AG08396 (cell line): ENCODE measurements at regions not wholly inside any gene's neighbourhood (a gene's known extent, or its start where the extent isn't known, plus 50 kb on each side); places are given as distances from the start of the nearest gene placed in this dataset.
"Not testable (repeated sequence)": the region's sequence is repeated elsewhere in the genome, so short reads cannot be mapped to it uniquely, and the experiment has no call there.

Source experiments
- DNase-seq: peaks from one replicate; pipeline ENCODE4 v3.0.0; 2012; ENCODE audit warnings: low spot score, mixed read lengths

- no peak for DNase-seq
Measured at GRCh38 chr12:93080452-93080851, 151.4 kb upstream of the EEA1 start.

GRCh38 chr12:93080994-93081809 lies 152.1 kb upstream of the EEA1 start:
- DNase-seq: no peak

- DNase-seq: no peak
Measured at GRCh38 chr12:93081810-93082165, 152.7 kb upstream of the EEA1 start.

DNA sequence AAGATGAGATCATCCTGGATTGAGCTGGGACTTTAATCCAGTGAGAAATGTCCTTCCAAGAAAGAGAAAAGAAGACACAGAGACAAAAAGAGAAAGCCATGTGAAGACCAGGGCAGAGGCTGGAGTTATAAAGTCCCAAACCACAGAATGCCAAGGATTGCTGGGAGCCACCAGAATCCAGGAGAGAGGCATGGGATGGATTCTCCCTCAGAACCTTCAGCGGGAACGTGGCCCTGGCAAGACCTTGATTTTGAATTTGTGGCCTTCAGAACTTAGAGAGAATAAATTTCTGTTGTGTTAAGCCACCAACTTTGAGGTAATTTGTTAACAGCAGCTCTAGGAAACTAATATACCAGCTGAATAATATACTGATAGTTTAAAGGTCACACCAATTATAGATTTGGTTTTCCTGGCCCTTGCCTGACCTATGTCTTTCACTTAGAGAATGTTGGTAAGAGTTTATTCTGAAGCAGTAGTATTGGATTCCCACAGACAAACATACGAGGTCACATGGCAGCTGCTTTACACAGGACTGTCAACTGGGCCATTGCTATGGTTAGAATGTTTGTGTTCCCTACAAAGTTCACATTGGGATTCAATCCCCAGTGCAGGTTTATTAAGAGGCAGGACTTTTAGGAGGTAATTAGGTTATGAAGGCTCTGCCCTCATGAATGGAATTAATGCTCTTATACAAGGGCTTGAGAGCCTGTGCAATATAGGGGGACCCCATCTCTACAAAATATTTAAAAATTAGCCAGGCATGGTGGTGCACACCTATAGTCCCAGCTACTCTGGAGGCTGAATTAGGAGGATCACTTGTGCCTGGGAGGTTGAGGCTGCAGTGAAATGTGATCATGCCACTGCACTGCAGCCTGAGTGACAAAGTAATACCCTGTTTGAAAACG lies 156.5 kb upstream of the EEA1 start:
- DNase-seq: no peak

GRCh38 chr12:93086288-93086727 lies 157.2 kb upstream of the EEA1 start:
- no peak for DNase-seq

- no peak for DNase-seq
Measured at GRCh38 chr12:93087840-93088610, 158.9 kb upstream of the EEA1 start.

GRCh38 chr12:93089805-93090569 lies 160.9 kb upstream of the EEA1 start:
- DNase-seq: peak; percentile 47

- DNase-seq: no peak
Measured at GRCh38 chr12:93090731-93091172, 161.7 kb upstream of the EEA1 start.

DNA sequence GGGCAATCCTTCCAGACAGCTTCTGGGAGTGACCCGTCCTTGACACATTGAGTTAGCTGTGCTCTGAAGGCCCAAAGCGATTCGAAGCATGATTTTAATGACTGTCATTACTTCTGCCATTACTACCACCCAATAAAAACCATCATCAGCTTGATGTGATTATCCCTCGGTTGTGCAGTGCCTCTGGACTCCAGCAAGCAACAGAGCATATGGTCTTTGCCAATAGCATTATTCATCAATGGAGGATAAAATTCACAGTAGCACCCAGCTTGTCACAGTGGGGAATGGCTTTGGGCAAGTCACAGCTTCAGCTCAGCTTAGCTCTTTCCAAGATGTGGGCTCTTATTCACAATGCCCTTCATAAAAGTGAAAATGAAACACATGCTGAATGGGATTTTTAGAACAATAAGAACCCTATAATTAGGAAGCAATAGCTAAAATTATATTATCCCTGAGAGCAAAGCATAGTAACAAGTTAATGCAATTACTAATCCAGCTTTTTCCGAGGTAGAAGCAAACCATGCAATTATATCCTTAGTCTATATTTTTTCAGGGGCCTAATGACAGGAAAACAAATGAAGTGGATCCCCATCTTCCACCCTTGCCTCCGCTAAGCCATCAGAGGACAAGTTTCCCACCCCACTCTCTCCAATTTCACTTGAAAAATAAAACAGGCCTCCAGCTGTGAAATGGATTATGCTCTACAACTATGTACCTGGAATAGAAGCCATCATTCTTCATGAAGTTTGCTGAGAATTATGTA lies 163.0 kb upstream of the EEA1 start:
- no peak for DNase-seq

GRCh38 chr12:93092649-93092945 lies 163.5 kb upstream of the EEA1 start:
- DNase-seq: no peak

DNA sequence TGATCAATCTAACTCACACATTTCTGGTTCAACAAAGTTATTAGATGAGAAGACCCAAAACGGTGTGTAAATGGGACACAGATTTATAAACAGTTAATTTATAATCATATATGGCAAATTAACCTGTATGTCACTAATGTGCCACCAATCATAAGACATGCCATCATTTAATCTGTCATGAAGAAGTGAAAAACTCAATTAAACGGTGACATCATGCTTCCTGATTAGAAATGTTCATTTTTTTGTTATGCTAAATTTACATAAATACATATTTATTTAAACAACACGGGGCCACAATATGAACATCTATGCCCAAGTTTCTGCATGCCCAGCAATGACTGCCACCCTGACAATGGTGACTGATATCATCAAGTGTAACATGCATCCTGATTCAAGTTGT lies 164.1 kb upstream of the EEA1 start:
- DNase-seq: no peak

- DNase-seq: not testable (repeated sequence)
Measured at GRCh38 chr12:93094222-93094621, 165.1 kb upstream of the EEA1 start.

- DNase-seq: no peak
Measured at GRCh38 chr12:93094988-93095737, 166.1 kb upstream of the EEA1 start.

DNA sequence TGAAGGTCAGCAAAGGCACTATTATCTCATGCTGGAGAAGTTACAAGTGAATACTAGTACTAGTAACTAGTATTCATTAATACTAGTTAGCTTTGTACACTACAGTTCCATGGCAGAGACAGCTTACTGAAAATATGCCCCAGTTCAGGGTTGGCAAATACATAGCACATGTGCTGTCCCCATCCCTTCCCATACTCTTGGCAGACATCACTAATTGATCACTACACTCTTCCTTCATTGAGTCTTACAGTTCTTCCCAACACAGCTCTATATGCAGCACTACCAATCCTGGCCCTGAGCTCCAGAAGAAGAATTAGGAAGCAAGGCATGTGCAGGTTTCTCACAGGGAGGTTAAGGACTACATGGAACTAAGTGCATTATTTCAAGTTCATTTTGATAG lies 168.3 kb upstream of the EEA1 start:
- DNase-seq: no peak

GRCh38 chr12:93098077-93098476 lies 169.0 kb upstream of the EEA1 start:
- no peak for DNase-seq

DNA sequence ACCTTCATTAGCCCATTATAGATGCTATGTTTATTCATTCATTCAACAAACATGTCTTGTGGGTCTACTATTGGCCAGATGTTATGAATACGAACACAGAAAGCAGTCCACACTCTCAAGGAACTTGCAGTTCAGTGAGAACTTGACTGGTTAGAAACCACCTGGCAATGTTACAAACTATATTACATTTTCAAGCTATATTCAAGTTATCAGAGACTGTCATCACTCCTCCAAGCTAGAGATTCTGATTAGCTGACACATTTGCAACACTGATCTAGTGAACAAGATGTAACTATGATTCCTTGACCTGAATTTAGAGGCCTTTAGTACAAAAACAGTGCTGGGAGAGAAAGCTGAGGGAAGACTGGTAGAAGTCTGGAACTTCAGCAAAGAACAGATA lies 170.7 kb upstream of the EEA1 start:
- no peak for DNase-seq

GRCh38 chr12:93100610-93101009 lies 171.5 kb upstream of the EEA1 start:
- DNase-seq: no peak

DNA sequence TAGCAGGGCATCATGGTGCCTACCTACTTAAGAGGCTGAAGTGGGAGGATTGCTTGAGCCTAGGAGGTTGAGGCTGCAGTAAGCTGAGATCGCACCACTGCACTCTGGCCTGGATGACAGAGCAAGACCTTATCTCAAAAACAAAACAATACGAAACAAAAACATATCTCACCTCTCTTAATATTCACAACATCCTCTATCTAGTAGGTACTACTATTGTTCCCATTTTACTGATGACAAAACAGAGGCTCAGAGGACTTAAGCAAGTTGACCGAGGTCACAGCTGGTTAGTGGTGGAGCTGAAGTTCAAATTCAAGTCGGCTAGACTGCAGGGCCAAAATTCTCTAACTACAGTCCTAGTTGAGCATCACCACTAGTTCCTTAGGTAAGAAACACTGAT lies 172.3 kb upstream of the EEA1 start:
- DNase-seq: no peak

DNA sequence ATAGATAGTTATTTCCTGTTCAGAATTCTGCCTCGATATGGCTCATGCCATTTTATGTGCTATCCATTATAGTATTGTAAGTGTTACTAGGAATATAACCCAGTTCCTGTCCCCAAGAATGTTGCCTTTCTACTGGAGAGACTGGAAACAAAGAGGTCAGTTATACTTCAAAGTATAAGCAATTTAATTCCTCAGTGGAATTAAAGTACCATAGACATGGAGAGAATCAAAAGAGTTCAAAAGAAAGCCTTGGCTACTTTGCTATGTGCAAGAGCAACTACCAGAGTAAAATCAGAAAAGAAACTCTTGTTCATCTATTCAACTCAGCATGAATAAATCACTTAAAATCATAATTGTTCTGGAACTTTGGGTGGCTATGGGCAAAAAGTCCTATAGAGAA lies 173.2 kb upstream of the EEA1 start:
- DNase-seq: no peak

DNA sequence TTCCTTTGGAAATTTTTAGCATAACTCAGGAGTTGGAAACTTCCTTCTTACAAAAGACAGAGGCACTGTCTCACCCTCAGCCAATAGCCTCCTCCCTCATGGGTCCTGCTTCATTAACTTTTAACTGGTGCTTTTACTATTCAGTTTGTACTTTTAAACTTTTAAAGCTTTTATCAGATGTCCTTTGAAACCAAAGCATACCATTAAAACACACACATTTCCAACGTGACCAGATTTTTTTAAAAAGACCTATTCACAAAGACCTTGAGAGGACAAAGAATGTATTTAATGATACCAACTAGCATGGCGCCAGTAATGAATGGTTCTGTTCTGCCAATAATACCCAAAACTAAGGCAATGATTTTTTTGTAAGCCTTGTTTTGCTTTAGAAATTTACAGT lies 173.6 kb upstream of the EEA1 start:
- DNase-seq: no peak
